T47D (cell line): ENCODE measurements at regions not wholly inside any gene's neighbourhood (a gene's known extent, or its start where the extent isn't known, plus 50 kb on each side); places are given as distances from the start of the nearest gene placed in this dataset.

Experiments
- DNase-seq, 2 experiments: peaks; one replicate each; pipeline versions ENCODE4 v3.0.0 to v3.0.0-alpha.2; 2011 to 2012; ENCODE audit warnings: low read depth in 1 of 2, low spot score in 1 of 2
- JUND ChIP-seq: IDR thresholded peaks from 2 replicates; pipeline ENCODE4 v1.6.1; 2012; ENCODE audit warnings: low read depth
- in situ Hi-C: cut with HindIII; loops from 2 replicates; pipeline ENCODE4 v1.10.0; 2016; ENCODE audit warnings: low sequenced_read_pairs, low pct_unique_long_range_greater_than_20kb

DNA sequence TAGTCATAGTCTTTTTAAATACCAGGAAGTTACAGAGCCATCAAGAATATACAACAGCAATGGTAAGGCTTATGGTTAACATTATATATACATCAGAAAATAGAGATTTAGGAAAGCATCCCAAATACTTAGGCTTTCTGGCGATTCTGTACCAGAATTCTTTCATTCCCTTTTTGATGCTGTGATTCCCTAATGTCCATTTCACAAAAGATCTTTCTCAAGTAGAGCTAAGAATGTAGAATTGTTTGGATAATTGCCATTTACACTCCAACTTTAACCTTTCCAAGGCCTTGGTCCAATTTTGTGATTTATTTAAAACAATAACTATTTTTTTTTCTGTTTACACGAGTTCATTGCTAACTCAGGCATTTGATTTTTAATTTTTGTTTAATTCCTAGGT is 422.2 kb downstream of the MTX2 start:
- in situ Hi-C loops: no loop called here

DNA sequence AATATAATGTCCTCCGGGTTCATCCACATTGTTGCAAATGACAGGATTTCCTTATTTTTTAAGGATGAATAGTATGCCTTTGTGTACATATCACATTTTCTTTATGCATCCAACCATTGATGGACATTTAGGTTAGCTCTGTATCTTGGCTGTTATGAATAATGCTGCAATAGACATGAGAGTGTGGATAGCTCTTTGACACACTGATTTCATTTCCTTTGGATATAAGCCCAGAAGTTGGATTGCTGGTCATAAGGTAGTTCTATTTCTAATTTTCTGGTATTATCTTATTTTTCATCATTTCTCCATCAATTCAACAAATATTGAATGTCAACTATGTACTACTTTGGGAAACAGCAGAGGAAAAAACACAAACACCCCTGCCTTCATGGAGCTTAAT is 423.3 kb downstream of the MTX2 start:
- no peak for DNase-seq
- in situ Hi-C loops: no loop called here
- no peak for TF ChIP-seq JUND

More for the DNA sequence above, 422.2 kb downstream of the MTX2 start:
- TF ChIP-seq JUND: no peak
- no peak for DNase-seq

DNA sequence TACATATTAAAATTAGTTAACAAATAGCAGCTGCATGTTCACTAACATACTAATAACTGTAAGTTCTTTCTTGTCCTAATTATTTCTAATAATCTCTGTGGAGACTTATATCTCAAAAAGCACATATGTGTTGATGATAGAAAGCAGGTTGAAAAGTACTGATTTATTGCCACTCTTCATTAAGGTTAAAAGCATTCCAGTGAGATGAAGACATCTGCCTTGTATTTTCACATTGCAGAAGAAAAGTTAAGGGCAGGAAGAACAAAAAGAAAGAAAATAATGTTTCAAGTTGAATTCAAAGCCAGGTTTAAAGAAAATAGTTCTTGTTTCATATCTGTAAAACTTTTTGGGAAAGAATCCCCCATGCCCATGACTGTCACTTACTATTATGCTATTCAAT is 429.9 kb downstream of the MTX2 start:
- no peak for TF ChIP-seq JUND
- in situ Hi-C loops: no loop called here

DNA sequence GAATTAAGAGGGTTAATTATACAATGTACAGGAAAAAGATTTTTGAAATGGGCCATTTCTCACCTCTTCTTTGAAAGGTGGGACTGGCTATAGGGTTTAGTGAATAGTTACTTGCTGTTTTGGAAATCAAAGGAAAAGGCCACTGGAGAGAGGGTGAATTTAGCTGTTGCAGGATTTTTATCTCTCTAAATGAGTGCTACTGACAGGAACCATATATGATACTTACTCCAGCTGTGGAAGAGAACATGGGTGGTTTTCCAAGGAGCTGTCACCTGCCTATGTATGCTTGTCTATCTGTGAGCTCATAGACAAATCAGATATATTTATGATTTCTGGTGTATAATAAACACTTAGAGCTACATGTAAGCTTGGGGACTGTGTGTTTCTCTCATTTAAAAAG is 430.4 kb downstream of the MTX2 start:
- DNase-seq: no peak
- in situ Hi-C loops: no loop called here
- TF ChIP-seq JUND: no peak

More for the DNA sequence above, 429.9 kb downstream of the MTX2 start:
- no peak for DNase-seq

DNA sequence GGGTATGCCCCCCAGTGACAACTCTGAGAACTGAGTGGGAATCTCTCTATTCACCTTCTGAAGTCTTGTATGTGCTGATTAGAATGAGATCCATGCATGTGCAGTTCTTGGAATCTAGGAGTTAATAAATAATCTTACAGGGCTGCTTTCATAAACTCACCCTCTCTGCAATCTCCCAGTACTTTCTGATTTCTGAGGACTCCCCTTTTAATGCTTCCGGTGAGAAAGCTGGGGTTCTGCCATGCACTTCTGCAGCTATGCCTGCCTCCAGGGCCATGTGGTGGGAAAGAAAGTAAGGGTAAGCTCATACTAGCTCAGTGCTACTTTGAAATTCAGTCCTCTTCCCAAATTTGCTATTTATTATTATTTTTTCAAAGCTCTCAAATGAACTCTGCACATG is 432.9 kb downstream of the MTX2 start:
- no peak for TF ChIP-seq JUND
- in situ Hi-C loops: no loop called here
- no peak for DNase-seq

DNA sequence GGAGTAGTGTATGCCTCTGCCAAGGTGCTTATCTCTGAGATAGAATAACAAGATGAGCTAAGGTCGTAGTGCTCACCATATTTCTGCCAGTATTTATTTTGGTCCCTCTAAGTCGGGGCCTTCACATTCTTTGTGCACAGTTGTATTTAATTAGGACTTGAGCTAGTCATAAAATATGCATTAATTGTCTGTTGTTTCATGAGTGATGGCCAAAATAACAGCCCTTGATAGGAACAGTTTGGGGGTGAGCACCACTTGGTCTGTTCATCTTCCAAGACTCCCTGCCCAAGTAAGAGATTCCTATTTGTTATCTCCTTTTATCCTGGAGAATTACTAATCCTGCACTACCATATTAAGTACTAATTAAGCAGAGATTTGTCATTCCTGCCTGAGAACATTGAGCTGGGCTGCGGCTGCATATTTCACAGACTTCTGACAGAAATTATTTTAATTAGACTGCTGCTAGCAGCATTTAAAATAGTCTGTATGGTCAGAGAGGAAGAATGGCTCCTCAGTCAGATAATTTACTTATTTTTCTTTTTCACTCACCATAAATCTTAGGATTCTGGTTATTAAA is 435.1 kb downstream of the MTX2 start:
- DNase-seq: no peak
- no peak for TF ChIP-seq JUND
- in situ Hi-C loops: no loop called here

DNA sequence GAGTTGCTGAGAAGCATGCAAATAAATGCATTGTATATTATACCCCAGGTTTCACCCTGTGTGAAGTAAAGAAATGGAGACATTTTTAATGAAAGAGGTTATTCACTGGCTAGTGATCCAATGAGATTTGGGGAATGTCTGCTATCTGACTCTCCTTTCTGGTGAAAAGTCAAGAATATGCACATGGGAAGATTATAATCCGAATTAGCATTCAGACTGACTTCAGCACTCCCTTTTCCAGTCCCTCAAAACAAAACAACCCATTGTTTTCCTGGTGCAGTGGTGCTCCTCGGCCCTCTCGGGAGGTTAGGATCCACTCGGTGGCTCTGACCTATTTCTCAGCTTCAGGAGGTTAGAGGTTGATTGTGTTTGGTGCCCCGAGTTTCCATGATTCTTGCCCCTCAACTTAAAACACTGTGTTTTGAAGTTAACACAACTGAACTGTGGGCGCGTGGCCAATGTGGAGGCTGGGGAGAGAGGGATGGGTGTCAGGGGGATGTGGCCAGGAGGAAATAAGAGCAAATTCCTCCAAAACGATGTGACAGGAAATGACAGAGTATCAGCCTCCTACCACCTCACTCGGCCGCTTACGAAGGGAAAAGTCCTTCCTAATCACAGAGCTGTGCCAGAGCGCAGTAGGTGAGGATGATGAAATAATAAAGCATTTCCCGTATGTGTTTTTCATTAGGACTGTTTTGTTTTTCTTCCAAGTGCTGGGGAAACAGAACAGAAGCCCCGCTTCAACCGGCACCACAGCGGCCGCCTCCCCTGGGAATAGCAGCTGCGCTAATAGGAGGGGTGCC is 440.1 kb downstream of the MTX2 start:
- in situ Hi-C loops: no loop called here
- TF ChIP-seq JUND: no peak
- no peak for DNase-seq

DNA sequence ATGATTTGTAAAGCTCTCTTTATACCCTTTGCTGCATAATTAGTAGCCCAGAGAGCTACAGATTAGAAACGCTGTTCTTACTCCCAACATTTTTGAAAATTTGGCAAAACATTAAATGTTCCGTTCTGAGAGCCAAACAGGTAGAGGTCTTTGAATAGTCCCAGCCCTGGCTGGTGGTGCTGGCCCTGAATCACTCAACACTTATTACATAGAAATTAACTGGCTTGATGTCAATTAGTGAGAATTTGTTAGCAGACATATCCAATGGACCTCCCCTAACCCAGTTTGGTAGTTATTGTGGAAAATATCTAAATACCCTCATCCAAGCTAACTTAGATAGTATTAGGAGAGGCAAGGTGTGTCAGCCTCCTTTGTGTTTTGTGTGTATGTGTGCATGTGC is 440.7 kb downstream of the MTX2 start:
- in situ Hi-C loops: no loop called here
- no peak for DNase-seq
- no peak for TF ChIP-seq JUND

DNA sequence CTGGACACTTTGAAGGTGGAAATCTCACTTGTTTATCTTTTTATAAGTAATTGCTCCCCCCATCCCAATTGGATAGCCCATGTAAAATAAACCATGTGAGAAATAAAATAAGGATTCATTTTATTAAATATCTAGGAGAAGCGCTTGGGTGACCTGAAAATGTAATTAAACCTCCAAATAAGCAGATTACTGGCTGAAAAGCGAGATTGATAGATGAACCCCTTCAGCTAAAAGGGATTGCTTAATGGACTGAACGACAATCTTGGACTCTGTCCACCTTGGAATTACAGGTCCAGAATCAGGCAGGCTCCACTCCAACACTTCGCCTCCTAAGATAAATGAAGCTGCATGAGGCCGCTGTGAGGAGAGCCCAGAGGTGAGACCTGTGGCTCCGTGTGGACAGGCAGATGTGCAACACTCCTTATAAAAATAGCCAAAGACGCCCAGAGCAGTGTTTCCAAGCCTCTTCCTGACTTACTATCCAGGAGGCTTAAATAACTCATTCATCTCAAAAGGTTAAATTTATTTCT is 441.5 kb downstream of the MTX2 start:
- DNase-seq: no peak
- in situ Hi-C loops: no loop called here
- no peak for TF ChIP-seq JUND

DNA sequence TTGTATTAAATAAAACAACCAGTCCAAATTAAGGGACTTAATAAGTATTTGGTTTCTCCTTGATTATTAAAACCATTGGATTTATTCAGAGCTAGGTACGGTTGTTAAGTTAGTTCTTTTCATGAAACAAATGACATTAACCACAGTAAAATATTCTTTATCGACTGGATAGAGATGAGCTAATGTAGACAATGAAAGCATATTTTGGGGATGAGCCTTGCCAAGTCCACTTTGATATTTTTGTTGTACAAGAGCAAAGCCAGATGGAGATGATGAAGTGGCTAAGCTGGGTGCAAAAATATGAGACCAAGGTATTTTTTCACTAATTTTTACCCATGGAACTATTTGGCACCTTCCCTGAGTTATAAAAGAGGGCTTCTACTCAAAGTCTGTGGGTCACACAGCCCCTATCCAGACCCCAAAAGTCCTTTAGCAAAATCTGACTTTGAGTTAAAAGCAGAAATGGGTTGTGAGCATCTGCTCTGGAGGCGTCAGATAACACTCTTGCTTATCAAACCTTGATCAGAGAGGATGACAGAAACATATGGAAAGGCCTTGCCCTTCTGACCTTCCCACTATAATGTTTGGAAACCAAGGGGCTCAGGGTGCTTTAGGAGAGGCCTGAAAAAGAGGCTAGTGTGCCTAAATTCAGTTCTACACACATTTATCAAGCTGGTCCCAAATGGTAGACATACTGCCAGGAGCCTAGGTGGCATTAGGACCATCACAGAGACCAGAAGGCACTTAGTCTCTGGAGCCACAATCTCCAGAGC is 456.8 kb downstream of the MTX2 start:
- no peak for TF ChIP-seq JUND
- in situ Hi-C loops: no loop called here
- no peak for DNase-seq

DNA sequence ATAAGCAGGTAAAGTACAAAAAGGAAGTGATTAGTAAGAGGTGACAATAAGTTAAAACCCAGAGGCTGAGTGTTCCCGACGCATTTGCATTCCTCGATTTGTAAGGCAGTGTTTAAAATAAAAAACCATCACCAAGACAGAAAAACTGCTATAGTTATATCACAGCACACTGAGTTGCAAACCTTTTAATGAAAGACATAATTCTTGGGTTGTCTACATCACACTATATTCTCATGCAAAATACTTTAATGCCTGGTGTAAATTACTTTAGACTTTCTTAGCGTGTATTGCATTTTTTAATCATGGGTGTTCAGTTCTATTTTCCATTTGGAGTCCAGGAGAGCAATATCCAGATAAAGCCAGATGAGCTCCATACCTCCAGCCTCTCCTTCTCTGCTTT is 458.5 kb downstream of the MTX2 start:
- in situ Hi-C loops: no loop called here
- no peak for TF ChIP-seq JUND
- no peak for DNase-seq

DNA sequence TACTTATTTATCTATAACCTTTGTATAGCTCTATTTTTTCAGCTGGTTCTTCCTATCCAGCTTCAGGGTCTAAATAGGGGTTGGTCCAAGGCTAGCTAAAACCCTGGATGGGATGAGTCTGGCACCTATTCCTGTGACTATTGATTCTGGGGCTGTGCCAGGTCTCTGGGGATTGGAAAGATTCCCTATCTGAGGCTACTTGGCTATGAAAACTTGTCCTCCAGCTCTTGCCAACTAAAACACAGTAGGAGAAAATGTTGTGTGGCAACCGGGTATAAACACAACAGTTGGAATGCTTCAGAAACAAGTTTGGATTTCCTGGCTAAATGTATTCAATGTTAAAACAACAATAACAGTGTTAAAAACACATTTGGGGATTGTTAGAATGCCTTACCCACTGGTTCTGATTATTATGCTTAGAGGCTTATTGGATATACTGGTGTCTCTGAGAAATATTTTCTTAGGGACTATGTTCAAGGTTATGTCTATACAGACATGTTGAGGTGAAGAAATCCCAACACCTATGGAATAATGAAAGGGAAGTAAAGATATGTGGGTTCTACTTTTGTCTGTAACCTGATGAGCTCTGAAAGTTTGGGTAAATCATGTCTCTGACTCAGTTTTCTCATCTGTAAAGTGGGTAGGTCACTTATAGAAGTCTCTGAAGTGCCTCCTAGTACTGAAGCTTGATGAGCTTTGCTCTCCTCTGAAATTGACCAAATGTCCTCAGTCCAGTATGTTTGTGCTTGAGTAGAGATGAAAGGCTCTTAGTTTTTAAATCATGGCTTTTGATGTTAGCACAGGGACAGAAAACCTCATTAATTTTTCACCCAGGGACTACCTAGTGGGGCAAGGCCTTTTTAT is 460.7 kb downstream of the MTX2 start:
- in situ Hi-C loops: no loop called here
- TF ChIP-seq JUND: no peak
- DNase-seq: peak; percentile 1 to 73
